ENCODE measurements at regions not wholly inside any gene's neighbourhood (a gene's known extent, or its start where the extent isn't known, plus 50 kb on each side); places are given as distances from the start of the nearest gene placed in this dataset.
"Not testable (repeated sequence)": the region's sequence is repeated elsewhere in the genome, so short reads cannot be mapped to it uniquely, and the experiment has no call there.

GRCh38 chr10:57890691-57891090 lies 377.0 kb downstream of the IPMK start:
- Histone ChIP-seq H3K9me3 (replicated peaks; ENCODE audit: control insufficient read depth, low read depth, low read length) (peaks cover 2% of the 10 kb centered on the region), H3K36me3 (ENCODE audit: control insufficient read depth, insufficient read depth, low read length) (no peaks in the 10 kb centered on the region), H3K27ac (ENCODE audit: low read length) (no peak overlapping the region), H3K4me3 (ENCODE audit: low read length) (no peak overlapping the region), H3K27me3 (ENCODE audit: control insufficient read depth, insufficient read depth, low read length) (no peaks in the 10 kb centered on the region), H3K4me1 (ENCODE audit: control insufficient read depth, insufficient read depth, low read length) (no peaks in the 10 kb centered on the region)
- 100% methylated on average over 1 of the region's 5 CpGs for WGBS (ENCODE audit: insufficient coverage)
- no peak for DNase-seq

GRCh38 chr10:57885618-57885968 lies 382.1 kb downstream of the IPMK start:
- WGBS (ENCODE audit: insufficient coverage): no CpG with 5 or more reads among the region's 5 CpGs
- H3K27me3 ChIP-seq (ENCODE audit: control insufficient read depth, insufficient read depth, low read length); DNase-seq; H3K27ac ChIP-seq (ENCODE audit: low read length); H3K4me1 ChIP-seq (ENCODE audit: control insufficient read depth, insufficient read depth, low read length); H3K4me3 ChIP-seq (ENCODE audit: low read length); H3K36me3 ChIP-seq (ENCODE audit: control insufficient read depth, insufficient read depth, low read length); H3K9me3 ChIP-seq (replicated peaks; ENCODE audit: control insufficient read depth, low read depth, low read length): not testable (repeated sequence)

- no peaks in the 10 kb centered on the region for H3K27me3 ChIP-seq (ENCODE audit: control insufficient read depth, insufficient read depth, low read length)
- no peaks in the 10 kb centered on the region for H3K9me3 ChIP-seq (replicated peaks; ENCODE audit: control insufficient read depth, low read depth, low read length)
- no peak overlapping the region for H3K4me3 ChIP-seq (ENCODE audit: low read length)
- H3K4me1 ChIP-seq (ENCODE audit: control insufficient read depth, insufficient read depth, low read length): no peaks in the 10 kb centered on the region
- no CpG with 5 or more reads among the region's 2 CpGs for WGBS (ENCODE audit: insufficient coverage)
- DNase-seq: no peak
- no peak overlapping the region for H3K27ac ChIP-seq (ENCODE audit: low read length)
- no peaks in the 10 kb centered on the region for H3K36me3 ChIP-seq (ENCODE audit: control insufficient read depth, insufficient read depth, low read length)
These were observed 382.6 kb downstream of the IPMK start for GRCh38 chr10:57884965-57885617.

- no peak overlapping the region for H3K4me3 ChIP-seq (ENCODE audit: low read length)
- WGBS (ENCODE audit: insufficient coverage): no CpG with 5 or more reads among the region's 2 CpGs
- no peaks in the 10 kb centered on the region for H3K9me3 ChIP-seq (replicated peaks; ENCODE audit: control insufficient read depth, low read depth, low read length)
- H3K36me3 ChIP-seq (ENCODE audit: control insufficient read depth, insufficient read depth, low read length): no peaks in the 10 kb centered on the region
- H3K27ac ChIP-seq (ENCODE audit: low read length): no peak overlapping the region
- no peaks in the 10 kb centered on the region for H3K27me3 ChIP-seq (ENCODE audit: control insufficient read depth, insufficient read depth, low read length)
- H3K4me1 ChIP-seq (ENCODE audit: control insufficient read depth, insufficient read depth, low read length): no peaks in the 10 kb centered on the region
- no peak for DNase-seq
These were observed 383.3 kb downstream of the IPMK start for GRCh38 chr10:57884407-57884806.

GRCh38 chr10:57880446-57881227 lies 387.1 kb downstream of the IPMK start:
- no peaks in the 10 kb centered on the region for H3K27me3 ChIP-seq (ENCODE audit: control insufficient read depth, insufficient read depth, low read length)
- H3K27ac ChIP-seq (ENCODE audit: low read length): no peak overlapping the region
- no CpG with 5 or more reads among the region's 1 CpG for WGBS (ENCODE audit: insufficient coverage)
- no peaks in the 10 kb centered on the region for H3K9me3 ChIP-seq (replicated peaks; ENCODE audit: control insufficient read depth, low read depth, low read length)
- no peak for DNase-seq
- no peak overlapping the region for H3K4me3 ChIP-seq (ENCODE audit: low read length)
- no peaks in the 10 kb centered on the region for H3K36me3 ChIP-seq (ENCODE audit: control insufficient read depth, insufficient read depth, low read length)
- no peaks in the 10 kb centered on the region for H3K4me1 ChIP-seq (ENCODE audit: control insufficient read depth, insufficient read depth, low read length)

GRCh38 chr10:57874810-57875209 lies 392.9 kb downstream of the IPMK start:
- H3K27ac ChIP-seq (ENCODE audit: low read length): no peak overlapping the region
- no peak for DNase-seq
- no peak overlapping the region for H3K4me3 ChIP-seq (ENCODE audit: low read length)
- H3K4me1 ChIP-seq (ENCODE audit: control insufficient read depth, insufficient read depth, low read length): no peaks in the 10 kb centered on the region
- 88% methylated on average over 1 of the region's 4 CpGs for WGBS (ENCODE audit: insufficient coverage)
- no peaks in the 10 kb centered on the region for H3K36me3 ChIP-seq (ENCODE audit: control insufficient read depth, insufficient read depth, low read length)
- H3K9me3 ChIP-seq (replicated peaks; ENCODE audit: control insufficient read depth, low read depth, low read length): no peaks in the 10 kb centered on the region
- no peaks in the 10 kb centered on the region for H3K27me3 ChIP-seq (ENCODE audit: control insufficient read depth, insufficient read depth, low read length)

GRCh38 chr10:57867241-57867640 lies 400.5 kb downstream of the IPMK start:
- DNase-seq: no peak
- WGBS (ENCODE audit: insufficient coverage): no CpG with 5 or more reads among the region's 1 CpG
- no peaks in the 10 kb centered on the region for H3K4me1 ChIP-seq (ENCODE audit: control insufficient read depth, insufficient read depth, low read length)
- H3K27ac ChIP-seq (ENCODE audit: low read length): no peak overlapping the region
- H3K9me3 ChIP-seq (replicated peaks; ENCODE audit: control insufficient read depth, low read depth, low read length): no peaks in the 10 kb centered on the region
- H3K27me3 ChIP-seq (ENCODE audit: control insufficient read depth, insufficient read depth, low read length): no peaks in the 10 kb centered on the region
- H3K4me3 ChIP-seq (ENCODE audit: low read length): no peak overlapping the region
- H3K36me3 ChIP-seq (ENCODE audit: control insufficient read depth, insufficient read depth, low read length): no peaks in the 10 kb centered on the region

GRCh38 chr10:57864765-57865680 lies 402.7 kb downstream of the IPMK start:
- Histone ChIP-seq H3K27ac (ENCODE audit: low read length) (no peak overlapping the region), H3K36me3 (ENCODE audit: control insufficient read depth, insufficient read depth, low read length) (no peaks in the 10 kb centered on the region), H3K4me1 (ENCODE audit: control insufficient read depth, insufficient read depth, low read length) (no peaks in the 10 kb centered on the region), H3K27me3 (ENCODE audit: control insufficient read depth, insufficient read depth, low read length) (no peaks in the 10 kb centered on the region), H3K9me3 (replicated peaks; ENCODE audit: control insufficient read depth, low read depth, low read length) (no peaks in the 10 kb centered on the region), H3K4me3 (ENCODE audit: low read length) (no peak overlapping the region)
- WGBS (ENCODE audit: insufficient coverage): 38% methylated on average over 1 of the region's 2 CpGs
- peak; percentile 54 for DNase-seq

- Histone ChIP-seq H3K27me3 (ENCODE audit: control insufficient read depth, insufficient read depth, low read length) (no peaks in the 10 kb centered on the region), H3K4me3 (ENCODE audit: low read length) (no peak overlapping the region), H3K9me3 (replicated peaks; ENCODE audit: control insufficient read depth, low read depth, low read length) (no peaks in the 10 kb centered on the region), H3K36me3 (ENCODE audit: control insufficient read depth, insufficient read depth, low read length) (no peaks in the 10 kb centered on the region), H3K27ac (ENCODE audit: low read length) (no peak overlapping the region), H3K4me1 (ENCODE audit: control insufficient read depth, insufficient read depth, low read length) (no peaks in the 10 kb centered on the region)
- peak; percentile 3 for DNase-seq
- no CpG with 5 or more reads among the region's 1 CpG for WGBS (ENCODE audit: insufficient coverage)
These were observed 417.9 kb downstream of the IPMK start for GRCh38 chr10:57849691-57850357.

Measured in muscle of leg (tissue), 3 donors.